ENCODE measurements at regions not wholly inside any gene's neighbourhood (a gene's known extent, or its start where the extent isn't known, plus 50 kb on each side); places are given as distances from the start of the nearest gene placed in this dataset.

GRCh38 chr2:34849827-34850226 is 1250.7 kb upstream of the FAM98A start:
- Histone ChIP-seq H3K4me1 (ENCODE audit: control insufficient read depth, insufficient read depth, low read length) (no peaks in the 10 kb centered on the region), H3K9me3 (ENCODE audit: control insufficient read depth, insufficient read depth, low read depth, low read length) (no peaks in the 10 kb centered on the region), H3K4me3 (ENCODE audit: low read depth, low read length) (no peak overlapping the region), H3K36me3 (ENCODE audit: control insufficient read depth in 2 of 2, insufficient read depth in 1 of 2, low read length in 2 of 2) (no peaks in the 10 kb centered on the region), H3K27ac (ENCODE audit: extremely low read depth, low read depth, low read length) (no peak overlapping the region)
- POLR2A ChIA-PET = no interaction called here
- TF ChIP-seq ZBTB10 (tag by site-specific recombination; IDR thresholded peaks at IDR 0.05) (no peak), ZNF138 (tag by site-specific recombination; IDR thresholded peaks at IDR 0.05; ENCODE audit: borderline replicate concordance) (no peak), ZNF155 (tag by site-specific recombination; IDR thresholded peaks at IDR 0.05) (no peak), GLI2 (tag by site-specific recombination; IDR thresholded peaks at IDR 0.05; ENCODE audit: borderline replicate concordance, low read depth) (no peak), OVOL3 (tag by site-specific recombination; IDR thresholded peaks at IDR 0.05) (no peak), ELK4 (IDR thresholded peaks at IDR 0.05; ENCODE audit: borderline replicate concordance, low read depth, low read length) (no peak), ZBTB49 (tag by site-specific recombination; IDR thresholded peaks at IDR 0.05; ENCODE audit: low read depth) (no peak), ZNF76 (tag by site-specific recombination; IDR thresholded peaks at IDR 0.05; ENCODE audit: borderline replicate concordance, low read depth) (no peak), TSHZ1 (tag by site-specific recombination; IDR thresholded peaks at IDR 0.05; ENCODE audit: borderline replicate concordance) (no peak), AEBP2 (tag by site-specific recombination; IDR thresholded peaks at IDR 0.05; ENCODE audit: borderline replicate concordance) (no peak), ZIC2 (tag by site-specific recombination; IDR thresholded peaks at IDR 0.05) (no peak), SP7 (tag by site-specific recombination; IDR thresholded peaks at IDR 0.05) (no peak), ZNF18 (tag by site-specific recombination; IDR thresholded peaks at IDR 0.05) (no peak), HOXC10 (CRISPR knock-in tag; IDR thresholded peaks at IDR 0.05) (no peak), PATZ1 (tag by site-specific recombination; IDR thresholded peaks at IDR 0.05) (no peak), ZNF2 (tag by site-specific recombination; IDR thresholded peaks at IDR 0.05) (no peak), ZNF175 (tag by site-specific recombination; IDR thresholded peaks at IDR 0.05) (no peak), KLF9 (tag by site-specific recombination; IDR thresholded peaks at IDR 0.05; ENCODE audit: low read depth) (no peak)
- CTCF ChIA-PET = no interaction called here

All from HEK293 (cell line).